CD4-positive, alpha-beta T cell (primary cell): ENCODE measurements at regions not wholly inside any gene's neighbourhood (a gene's known extent, or its start where the extent isn't known, plus 50 kb on each side); places are given as distances from the start of the nearest gene placed in this dataset.

Source experiments
- ATAC-seq: fragments of 200-7000 bp; cut with Tn5 transposase; one replicate; pipeline ENCODE4 v1.10.0; 2022; ENCODE audit warnings: mild to moderate bottlenecking; ENCODE audit not compliant: poor library complexity
- CTCF ChIA-PET: fragments of 350-600 bp; sonication (Branson Sonifier 250); formaldehyde crosslinking; loops from one replicate; lab custom pipeline; 2021; ENCODE audit warnings: antibody characterized with exemption, inconsistent platforms; lab: Charles Lee
- POLR2A ChIA-PET: fragments of 350-600 bp; sonication (Branson Sonifier 250); formaldehyde crosslinking; loops from one replicate; lab custom pipeline; 2021; ENCODE audit warnings: antibody characterized with exemption, inconsistent platforms; lab: Charles Lee
- DNase-seq, 14 experiments: peaks; one replicate each; pipeline ENCODE4 v3.0.0-alpha.2; 2013 to 2020; ENCODE audit warnings: mixed read lengths in 2 of 14
- H3K27ac ChIP-seq, 2 donors: one replicate each; pipeline versions ENCODE4 v1.5.1 to v1.7.0; 2013; ENCODE audit warnings: low read length in 2 of 2, low read depth in 1 of 2, mild to moderate bottlenecking in 1 of 2
- H3K27me3 ChIP-seq, 2 experiments: 1 replicate in 1 of 2; 2 replicates in 1 of 2; pipeline versions ENCODE4 v1.6.1 to v1.7.0; 2013; ENCODE audit warnings: low read length in 2 of 2, control low read depth in 1 of 2, mild to moderate bottlenecking in 1 of 2, moderate library complexity in 1 of 2; ENCODE audit not compliant: insufficient read depth in 2 of 2, control insufficient read depth in 1 of 2
- H3K36me3 ChIP-seq: one replicate; pipeline ENCODE4 v1.6.1; 2013; ENCODE audit warnings: low read length, control low read depth; ENCODE audit not compliant: insufficient read depth
- H3K4me1 ChIP-seq: one replicate; pipeline ENCODE4 v1.6.1; 2013; ENCODE audit warnings: low read length, control low read depth; ENCODE audit not compliant: insufficient read depth
- H3K4me3 ChIP-seq: one replicate; pipeline ENCODE4 v1.5.1; 2013; ENCODE audit warnings: mild to moderate bottlenecking, low read length, moderate library complexity
- H3K9me3 ChIP-seq, 2 experiments: 1 replicate in 1 of 2; 2 replicates in 1 of 2; pipeline versions ENCODE4 v1.6.1 to v1.7.0; 2013; ENCODE audit warnings: low read length in 2 of 2, mild to moderate bottlenecking in 2 of 2, control low read depth in 1 of 2, moderate library complexity in 1 of 2; ENCODE audit not compliant: control insufficient read depth in 1 of 2, insufficient read depth in 1 of 2
- H3K27ac Mint-ChIP-seq: one replicate; pipeline ENCODE4 v1.8.0; 2020; ENCODE audit warnings: mixed read lengths
- H3K27me3 Mint-ChIP-seq: one replicate; pipeline ENCODE4 v1.8.0; 2021; ENCODE audit warnings: mixed read lengths
- H3K36me3 Mint-ChIP-seq: one replicate; pipeline ENCODE4 v1.8.0; 2021; ENCODE audit warnings: low read depth, mixed read lengths
- H3K4me1 Mint-ChIP-seq: one replicate; pipeline ENCODE4 v1.8.0; 2021; ENCODE audit warnings: low read depth, mixed read lengths
- H3K4me3 Mint-ChIP-seq: one replicate; pipeline ENCODE4 v1.8.0; 2020; ENCODE audit warnings: mild to moderate bottlenecking, mixed read lengths
- H3K9me3 Mint-ChIP-seq: one replicate; pipeline ENCODE4 v1.8.0; 2020; ENCODE audit warnings: mixed read lengths
- CTCF ChIP-seq: fragments of 200-600 bp; IDR thresholded peaks from one replicate; pipeline ENCODE4 v1.8.0; 2022; ENCODE audit warnings: antibody characterized with exemption, mild to moderate bottlenecking
- intact Hi-C, 2 experiments: fragments of 100-400 bp; cut with DNase I in 1 of 2; cut with micrococcal nuclease in 1 of 2; formaldehyde crosslinking; loops; one replicate each; pipeline versions ENCODE4 v1.15.1 to v1.9.0; 2023 to 2025; cut with DNase I, micrococcal nuclease

- CTCF ChIA-PET, result no interaction called here
- Mint-ChIP-seq H3K4me3 (no peak overlapping the region), H3K36me3 (no peaks in the 10 kb centered on the region), H3K4me1 (no peaks in the 10 kb centered on the region), H3K27ac (no peak overlapping the region), H3K27me3 (no peaks in the 10 kb centered on the region), H3K9me3 (peaks cover 18% of the 10 kb centered on the region)
- no peaks in the 10 kb centered on the region for H3K27me3 ChIP-seq
- POLR2A ChIA-PET, result no interaction called here
- no peaks in the 10 kb centered on the region for H3K36me3 ChIP-seq
- intact Hi-C loops, result no loop called here
- no peaks in the 10 kb centered on the region for H3K9me3 ChIP-seq
- DNase-seq (no peak), ATAC-seq (no peak)
- no peak for TF ChIP-seq CTCF
- H3K4me1 ChIP-seq, result no peaks in the 10 kb centered on the region
- no peak overlapping the region for H3K27ac ChIP-seq
- no peak overlapping the region for H3K4me3 ChIP-seq
Observed at GRCh38 chr2:6054161-6054671, 362.0 kb downstream of the SOX11 start.

- intact Hi-C loops, result no loop called here
- no peak overlapping the region for H3K27ac Mint-ChIP-seq
- ChIA-PET CTCF (no interaction called here), POLR2A (no interaction called here)
- H3K27ac ChIP-seq, result no peak overlapping the region
- no peaks in the 10 kb centered on the region for H3K27me3 Mint-ChIP-seq
- ATAC-seq (no peak), DNase-seq (no peak)
- no peak for TF ChIP-seq CTCF
- H3K4me3 ChIP-seq, result no peak overlapping the region
- no peaks in the 10 kb centered on the region for H3K4me1 ChIP-seq
- H3K4me3 Mint-ChIP-seq, result no peak overlapping the region
- H3K27me3 ChIP-seq, result no peaks in the 10 kb centered on the region
- H3K4me1 Mint-ChIP-seq, result no peaks in the 10 kb centered on the region
- H3K9me3 Mint-ChIP-seq, result peaks cover 8% of the 10 kb centered on the region
- no peaks in the 10 kb centered on the region for H3K36me3 Mint-ChIP-seq
- no peaks in the 10 kb centered on the region for H3K9me3 ChIP-seq
- H3K36me3 ChIP-seq, result no peaks in the 10 kb centered on the region
Observed at GRCh38 chr2:6060992-6061663, 368.9 kb downstream of the SOX11 start.

GRCh38 chr2:6064757-6065156 is 372.6 kb downstream of the SOX11 start:
- Histone ChIP-seq H3K9me3 (peaks cover 0 to 8% of the 10 kb centered on the region in 2 experiments), H3K27ac (no peak overlapping the region), H3K4me3 (no peak overlapping the region), H3K4me1 (no peaks in the 10 kb centered on the region), H3K36me3 (no peaks in the 10 kb centered on the region), H3K27me3 (peaks cover 0 to 2% of the 10 kb centered on the region in 2 experiments)
- intact Hi-C loops, result no loop called here
- H3K36me3 Mint-ChIP-seq, result no peaks in the 10 kb centered on the region
- no peak for TF ChIP-seq CTCF
- DNase-seq, result no peak
- H3K27me3 Mint-ChIP-seq, result no peaks in the 10 kb centered on the region
- no peaks in the 10 kb centered on the region for H3K4me1 Mint-ChIP-seq
- ChIA-PET CTCF (no interaction called here), POLR2A (no interaction called here)
- ATAC-seq, result no peak
- no peak overlapping the region for H3K27ac Mint-ChIP-seq
- H3K9me3 Mint-ChIP-seq, result no peaks in the 10 kb centered on the region
- no peak overlapping the region for H3K4me3 Mint-ChIP-seq
